ENCODE measurements at regions not wholly inside any gene's neighbourhood (a gene's known extent, or its start where the extent isn't known, plus 50 kb on each side); places are given as distances from the start of the nearest gene placed in this dataset.

DNA sequence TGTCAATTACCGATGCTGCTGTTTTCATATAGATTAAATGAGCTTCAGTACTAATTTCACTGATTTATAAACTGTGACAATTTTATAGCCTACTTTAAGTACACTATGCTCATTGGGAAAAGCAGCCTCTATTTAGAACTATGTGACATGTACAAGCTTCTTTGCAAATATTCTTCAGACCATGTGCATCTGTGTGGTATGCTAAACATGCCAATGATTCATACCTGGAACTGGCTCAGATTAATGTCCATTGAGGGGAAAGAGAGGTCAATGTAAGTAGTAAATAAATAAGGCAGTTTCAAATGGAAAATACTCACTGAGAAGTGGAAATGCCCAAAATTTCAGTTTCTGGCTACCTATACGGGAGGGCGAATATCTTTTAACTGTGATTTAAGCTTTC is 777.7 kb downstream of the C6orf118 start:
- TF ChIP-seq KDM1A (IDR thresholded peaks at IDR 0.05) = no peak
- no peak for TF ChIP-seq RAD21 (CRISPR knock-in tag; conservative IDR thresholded peaks at IDR 0.05 in 1 of 2, IDR thresholded peaks at IDR 0.05 in 1 of 2)
- TF ChIP-seq, protein P1, sequence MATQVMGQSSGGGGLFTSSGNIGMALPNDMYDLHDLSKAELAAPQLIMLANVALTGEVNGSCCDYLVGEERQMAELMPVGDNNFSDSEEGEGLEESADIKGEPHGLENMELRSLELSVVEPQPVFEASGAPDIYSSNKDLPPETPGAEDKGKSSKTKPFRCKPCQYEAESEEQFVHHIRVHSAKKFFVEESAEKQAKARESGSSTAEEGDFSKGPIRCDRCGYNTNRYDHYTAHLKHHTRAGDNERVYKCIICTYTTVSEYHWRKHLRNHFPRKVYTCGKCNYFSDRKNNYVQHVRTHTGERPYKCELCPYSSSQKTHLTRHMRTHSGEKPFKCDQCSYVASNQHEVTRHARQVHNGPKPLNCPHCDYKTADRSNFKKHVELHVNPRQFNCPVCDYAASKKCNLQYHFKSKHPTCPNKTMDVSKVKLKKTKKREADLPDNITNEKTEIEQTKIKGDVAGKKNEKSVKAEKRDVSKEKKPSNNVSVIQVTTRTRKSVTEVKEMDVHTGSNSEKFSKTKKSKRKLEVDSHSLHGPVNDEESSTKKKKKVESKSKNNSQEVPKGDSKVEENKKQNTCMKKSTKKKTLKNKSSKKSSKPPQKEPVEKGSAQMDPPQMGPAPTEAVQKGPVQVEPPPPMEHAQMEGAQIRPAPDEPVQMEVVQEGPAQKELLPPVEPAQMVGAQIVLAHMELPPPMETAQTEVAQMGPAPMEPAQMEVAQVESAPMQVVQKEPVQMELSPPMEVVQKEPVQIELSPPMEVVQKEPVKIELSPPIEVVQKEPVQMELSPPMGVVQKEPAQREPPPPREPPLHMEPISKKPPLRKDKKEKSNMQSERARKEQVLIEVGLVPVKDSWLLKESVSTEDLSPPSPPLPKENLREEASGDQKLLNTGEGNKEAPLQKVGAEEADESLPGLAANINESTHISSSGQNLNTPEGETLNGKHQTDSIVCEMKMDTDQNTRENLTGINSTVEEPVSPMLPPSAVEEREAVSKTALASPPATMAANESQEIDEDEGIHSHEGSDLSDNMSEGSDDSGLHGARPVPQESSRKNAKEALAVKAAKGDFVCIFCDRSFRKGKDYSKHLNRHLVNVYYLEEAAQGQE (IDR thresholded peaks at IDR 0.05; ENCODE audit: borderline replicate concordance) = no peak
- TF ChIP-seq, protein P1 (CRISPR knock-in tag; IDR thresholded peaks at IDR 0.05; ENCODE audit: low read depth) = no peak
- TF ChIP-seq KAT7 (CRISPR knock-in tag; IDR thresholded peaks at IDR 0.05; ENCODE audit: borderline replicate concordance) = no peak
- TF ChIP-seq BRD4 (IDR thresholded peaks at IDR 0.05) = no peak
- TF ChIP-seq CEBPB (tag; IDR thresholded peaks at IDR 0.05) = no peak
- no peak for TF ChIP-seq ZNF165 (CRISPR knock-in tag; IDR thresholded peaks at IDR 0.05; ENCODE audit: borderline replicate concordance)
- TF ChIP-seq, protein P2, sequence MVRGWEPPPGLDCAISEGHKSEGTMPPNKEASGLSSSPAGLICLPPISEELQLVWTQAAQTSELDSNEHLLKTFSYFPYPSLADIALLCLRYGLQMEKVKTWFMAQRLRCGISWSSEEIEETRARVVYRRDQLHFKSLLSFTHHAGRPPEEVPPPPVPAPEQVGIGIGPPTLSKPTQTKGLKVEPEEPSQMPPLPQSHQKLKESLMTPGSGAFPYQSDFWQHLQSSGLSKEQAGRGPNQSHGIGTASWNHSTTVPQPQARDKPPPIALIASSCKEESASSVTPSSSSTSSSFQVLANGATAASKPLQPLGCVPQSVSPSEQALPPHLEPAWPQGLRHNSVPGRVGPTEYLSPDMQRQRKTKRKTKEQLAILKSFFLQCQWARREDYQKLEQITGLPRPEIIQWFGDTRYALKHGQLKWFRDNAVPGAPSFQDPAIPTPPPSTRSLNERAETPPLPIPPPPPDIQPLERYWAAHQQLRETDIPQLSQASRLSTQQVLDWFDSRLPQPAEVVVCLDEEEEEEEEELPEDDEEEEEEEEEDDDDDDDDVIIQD (CRISPR knock-in tag; IDR thresholded peaks at IDR 0.05) = no peak
- Histone ChIP-seq H2AFZ (ENCODE audit: low read depth, low read length) (no peak overlapping the region), H4K20me1 (replicated peaks; ENCODE audit: control insufficient read depth, insufficient read depth, low read length) (no peaks in the 10 kb centered on the region), H3K9ac (ENCODE audit: insufficient read depth in 1 of 2, low read depth in 2 of 2, low read length in 2 of 2) (no peak overlapping the region), H3K4me3 (no peak overlapping the region), H3K9me3 (replicated peaks; ENCODE audit: control insufficient read depth, insufficient read depth, low read depth, low read length) (no peaks in the 10 kb centered on the region; the same call in 1 of the 2 replicates), H3K27me3 (ENCODE audit: control insufficient read depth in 2 of 2, insufficient read depth in 2 of 2, low read length in 2 of 2) (no peaks in the 10 kb centered on the region), H3K27ac (ENCODE audit: extremely low read depth, low read depth, low read length) (no peak overlapping the region), H3K36me3 (ENCODE audit: control insufficient read depth, insufficient read depth, low read length) (no peaks in the 10 kb centered on the region), H3K4me1 (replicated peaks in 1 of 2; ENCODE audit: control insufficient read depth in 2 of 2, insufficient read depth in 2 of 2, low read length in 2 of 2) (no peaks in the 10 kb centered on the region), H3K9me1 (ENCODE audit: control insufficient read depth, insufficient read depth, low read length) (no peaks in the 10 kb centered on the region), H3K4me2 (ENCODE audit: insufficient read depth, low read length) (no peak overlapping the region), H3K79me2 (ENCODE audit: control insufficient read depth, insufficient read depth, low read length) (no peaks in the 10 kb centered on the region)
- BruUV-seq (replicated peaks) = no TSS peak
- ATAC-seq = no peak
- ChIA-PET CTCF (ENCODE audit: low intra/inter-chr PET ratio) (no interaction called here), POLR2A (no interaction called here)
- in situ Hi-C loops (cut with MboI) = no loop called here
- intact Hi-C loops (cut with micrococcal nuclease) = no loop called here
- 0% methylated on average over 3 of the region's 3 CpGs for WGBS (ENCODE audit: insufficient coverage, low coverage, missing lambda C conversion rate)
- DNase-seq (ENCODE audit: extremely low read depth in 1 of 4, low spot score in 3 of 4) = no peak
- FAIRE-seq = no peak

Data from K562 (cell line).